Iris pigment epithelial cell (primary cell): ENCODE measurements at regions not wholly inside any gene's neighbourhood (a gene's known extent, or its start where the extent isn't known, plus 50 kb on each side); places are given as distances from the start of the nearest gene placed in this dataset.

Experiments
- DNase-seq: peaks from one replicate; pipeline ENCODE4 v3.0.0-alpha.2; 2011; ENCODE audit warnings: low read depth

- no peak for DNase-seq
Measured at GRCh38 chr2:120991441-120991840, 255.8 kb downstream of the GLI2 start.

DNA sequence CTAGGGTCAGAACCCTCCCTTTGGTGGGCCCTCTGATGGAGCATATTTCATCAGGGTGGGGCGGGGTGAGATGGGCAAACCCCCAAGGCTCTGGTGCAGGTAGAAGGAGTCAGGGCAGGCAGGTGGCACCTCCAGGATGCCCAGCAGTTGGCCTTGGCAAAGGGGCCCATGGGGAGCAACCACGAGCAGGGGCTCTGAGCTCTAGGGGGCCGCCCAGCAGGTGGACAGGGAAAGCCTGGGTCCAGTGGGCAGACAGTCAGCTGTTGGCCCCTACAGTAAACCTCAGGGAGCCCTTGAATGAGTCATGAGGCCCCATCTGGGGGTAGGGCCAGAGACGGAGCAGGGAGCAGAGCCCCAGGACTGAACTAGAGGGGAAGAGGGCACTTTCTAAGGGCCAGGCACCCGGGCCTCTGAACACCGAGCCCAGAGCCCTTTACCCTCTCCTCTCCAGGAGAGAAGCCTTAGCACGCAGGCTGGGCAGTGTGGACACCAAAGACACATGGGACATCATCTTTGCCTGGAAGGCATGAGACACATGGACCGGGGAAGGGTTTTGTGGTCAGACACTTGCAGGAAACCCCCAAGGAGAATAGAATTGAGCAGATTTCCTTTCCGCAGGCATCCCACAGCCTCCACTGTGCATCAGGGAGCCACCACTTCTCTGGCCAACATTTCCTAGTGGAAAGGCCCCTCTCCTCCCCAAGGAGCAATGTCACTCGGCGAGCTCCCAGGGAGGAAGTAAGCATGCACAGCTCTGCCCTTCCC lies 257.3 kb downstream of the GLI2 start:
- no peak for DNase-seq

GRCh38 chr2:120993661-120994060 lies 258.0 kb downstream of the GLI2 start:
- DNase-seq: no peak

DNA sequence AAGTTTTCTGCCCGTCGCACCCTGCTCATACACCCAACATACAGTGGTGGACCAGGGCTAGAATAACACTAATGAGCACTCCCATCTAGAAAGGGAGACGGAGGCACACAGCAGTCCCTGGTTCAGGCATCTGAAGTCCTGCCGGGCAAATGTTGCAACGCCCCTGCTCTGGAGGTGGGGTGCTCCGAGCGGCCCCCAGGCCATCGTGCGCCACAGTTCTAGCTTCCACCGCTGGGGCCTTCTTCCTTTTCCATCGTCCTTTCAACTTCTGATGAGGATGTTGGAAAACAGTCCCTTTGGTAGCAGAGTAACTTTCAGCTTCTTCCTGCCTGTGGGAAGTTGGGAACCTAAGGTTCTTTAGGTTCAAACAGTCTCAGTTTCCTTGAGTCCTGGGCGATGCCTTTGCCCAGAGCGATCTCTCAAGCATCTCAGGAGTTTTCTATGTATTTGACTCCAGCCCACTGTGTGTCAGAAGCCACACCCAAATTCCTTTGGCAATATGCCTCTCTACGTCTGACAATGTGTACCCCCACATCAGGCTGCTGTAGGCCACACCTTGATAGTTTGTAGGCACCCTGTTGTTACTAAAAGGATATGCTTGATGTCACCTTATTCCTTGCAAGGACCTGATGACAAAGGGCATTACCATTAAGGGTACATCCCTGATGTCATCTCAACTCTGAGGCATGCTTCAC lies 258.8 kb downstream of the GLI2 start:
- no peak for DNase-seq

GRCh38 chr2:120995152-120995551 lies 259.5 kb downstream of the GLI2 start:
- no peak for DNase-seq

DNA sequence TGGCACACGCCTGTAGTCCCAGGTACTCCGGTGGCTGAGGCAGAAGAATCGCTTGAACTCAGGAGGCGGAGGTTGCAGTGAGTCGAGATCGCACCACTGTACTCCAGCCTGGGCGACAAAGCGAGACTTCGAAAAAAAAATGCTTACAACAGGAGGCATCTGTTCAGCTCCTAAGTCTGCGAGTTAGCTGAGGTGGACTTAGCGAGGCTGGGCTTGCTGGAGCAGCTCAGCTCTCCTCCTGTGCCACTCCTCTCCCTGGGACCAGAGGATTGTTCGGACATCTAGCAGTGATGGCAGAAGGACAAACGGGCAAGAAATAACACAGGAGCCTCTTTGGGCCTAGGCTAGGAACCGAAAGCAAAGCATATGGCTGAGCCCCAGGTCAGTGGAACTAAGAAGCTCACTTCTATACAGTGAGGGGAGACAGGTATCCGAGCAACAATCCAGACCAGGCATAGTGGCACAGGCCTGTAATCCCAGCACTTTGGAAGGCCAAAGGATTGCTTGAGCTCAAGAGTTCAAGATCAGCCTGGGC lies 260.1 kb downstream of the GLI2 start:
- no peak for DNase-seq

GRCh38 chr2:120999377-121000097 lies 263.9 kb downstream of the GLI2 start:
- DNase-seq: no peak

DNA sequence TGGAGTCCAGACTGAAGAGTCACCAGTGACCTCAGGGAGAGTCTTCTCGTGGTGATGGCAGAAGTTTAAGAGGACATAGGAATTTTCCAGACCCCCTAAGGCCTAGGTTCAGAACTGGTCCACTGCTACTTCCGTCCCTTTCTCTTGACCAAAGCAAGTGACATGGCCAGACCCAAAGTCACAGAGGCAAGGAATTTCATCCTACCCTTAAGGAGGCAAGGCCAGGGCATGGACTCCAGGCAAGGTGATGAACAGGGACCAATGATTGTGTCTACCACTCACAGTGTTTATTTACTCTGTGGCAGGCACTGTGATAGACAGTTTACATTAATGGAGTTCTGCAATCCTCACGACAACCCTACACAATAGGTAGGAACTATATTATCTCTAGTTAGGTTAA lies 265.1 kb downstream of the GLI2 start:
- no peak for DNase-seq

DNA sequence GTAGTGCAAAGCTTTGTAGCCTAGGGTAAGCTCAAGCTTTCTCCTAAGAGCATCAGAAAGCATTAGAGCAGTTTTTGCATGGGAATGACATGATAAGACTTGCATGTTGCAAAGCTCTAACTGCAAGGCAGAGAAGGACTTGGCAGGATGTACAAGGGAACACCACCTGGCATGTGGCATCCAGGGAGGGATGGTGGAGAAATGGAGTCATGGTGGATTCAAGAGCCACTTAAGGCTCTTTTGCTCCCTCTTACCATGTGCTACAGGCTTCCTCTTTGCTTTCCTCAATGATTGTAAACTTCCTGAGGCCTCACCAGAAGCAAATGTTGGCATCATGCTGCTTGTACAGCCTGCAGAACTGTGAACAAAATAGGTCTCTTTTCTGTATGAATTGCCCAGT lies 266.0 kb downstream of the GLI2 start:
- no peak for DNase-seq

GRCh38 chr2:121002597-121002996 lies 266.9 kb downstream of the GLI2 start:
- no peak for DNase-seq

DNA sequence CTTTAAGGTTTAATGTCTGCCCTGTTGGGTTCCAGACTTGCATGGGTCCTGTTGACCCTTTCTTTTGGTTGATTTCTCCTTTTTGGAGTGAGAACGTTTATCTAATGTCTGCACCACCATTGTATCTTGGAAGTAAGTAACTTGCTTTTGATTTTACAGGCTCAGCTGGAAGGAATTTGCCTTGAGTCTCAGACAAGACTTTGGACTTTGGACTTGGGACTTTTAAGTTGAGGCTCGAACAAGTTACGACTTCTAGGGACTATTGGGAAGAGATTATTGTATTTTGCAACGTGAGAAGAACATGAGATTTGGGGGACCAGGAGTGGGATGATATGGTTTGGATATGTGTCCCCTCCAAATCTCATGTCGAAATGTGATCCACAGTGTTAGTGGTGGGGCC lies 267.7 kb downstream of the GLI2 start:
- no peak for DNase-seq

GRCh38 chr2:121004359-121004758 lies 268.7 kb downstream of the GLI2 start:
- DNase-seq: no peak

DNA sequence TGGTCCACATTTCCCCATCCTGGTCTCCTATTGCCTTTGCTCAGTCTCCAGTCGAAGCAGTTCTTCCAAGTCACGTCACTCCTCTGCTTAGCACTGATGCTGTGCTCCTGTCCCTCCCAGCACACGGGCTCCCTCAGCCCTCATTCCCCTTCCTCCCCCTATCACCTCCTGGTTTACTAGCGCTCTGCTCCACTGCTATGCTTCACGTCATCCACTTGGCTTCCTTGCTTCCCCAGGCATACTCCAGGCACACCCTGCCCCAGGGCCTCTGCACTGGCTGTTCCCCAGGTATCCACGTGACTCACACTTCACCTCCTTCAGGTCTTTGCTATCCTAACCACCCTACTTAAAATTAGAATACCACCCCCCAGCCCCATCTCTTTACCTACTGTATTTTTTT lies 269.3 kb downstream of the GLI2 start:
- no peak for DNase-seq

- no peak for DNase-seq
Measured at GRCh38 chr2:121005453-121005852, 269.8 kb downstream of the GLI2 start.

DNA sequence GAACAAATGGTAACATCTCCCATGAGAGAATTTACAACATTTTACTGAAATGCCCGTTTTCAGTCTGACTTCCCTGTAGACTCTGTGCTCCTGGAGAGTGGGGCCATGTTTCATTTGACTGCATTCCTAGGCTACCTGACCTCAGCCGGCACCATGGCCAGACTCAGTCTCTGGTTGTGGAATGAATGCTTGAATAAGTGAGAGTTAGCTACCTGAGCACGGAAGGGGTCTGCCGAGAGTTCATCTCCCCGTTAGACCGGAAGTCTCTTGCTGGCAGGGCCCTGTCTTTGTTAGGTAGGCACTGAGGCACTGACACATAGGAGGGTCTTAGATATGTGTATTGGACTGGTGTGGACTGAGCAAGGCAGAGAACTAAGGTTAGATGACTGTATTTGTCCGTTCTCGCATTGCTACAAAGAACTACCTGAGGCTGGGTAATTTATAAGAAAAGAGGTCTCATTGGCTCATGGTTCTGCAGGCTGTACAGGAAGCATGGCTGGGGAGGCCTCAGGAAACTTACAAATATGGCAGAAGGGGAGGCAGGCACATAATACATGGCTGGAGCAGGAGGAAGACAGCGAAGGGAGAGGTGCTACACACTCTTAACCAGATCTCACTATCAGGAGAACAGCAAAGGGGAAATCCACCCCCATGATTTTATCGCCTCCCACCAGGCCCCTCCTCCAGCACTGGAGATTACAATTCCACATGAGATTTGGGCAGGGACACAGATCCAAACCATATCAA lies 271.2 kb downstream of the GLI2 start:
- no peak for DNase-seq

GRCh38 chr2:121007490-121007853 lies 271.8 kb downstream of the GLI2 start:
- no peak for DNase-seq

- no peak for DNase-seq
Measured at GRCh38 chr2:121008975-121009374, 273.3 kb downstream of the GLI2 start.

DNA sequence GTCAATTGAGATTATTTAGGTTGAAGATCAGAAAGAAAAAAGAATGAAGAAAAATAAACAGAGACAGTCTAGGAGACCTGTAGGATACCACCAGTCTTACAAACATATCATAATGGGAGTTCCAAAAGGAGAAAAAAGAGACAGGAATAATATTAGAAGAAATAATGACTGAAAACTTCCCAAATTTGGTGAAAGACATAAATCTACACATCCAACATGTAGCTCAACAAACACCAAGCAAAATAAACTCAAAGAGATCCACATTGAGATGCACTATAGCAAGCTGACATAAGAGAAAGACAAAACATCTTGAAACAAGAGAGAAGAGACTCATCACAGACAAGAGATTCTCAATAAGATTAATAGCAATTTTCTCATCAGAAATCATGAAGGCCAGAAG lies 274.0 kb downstream of the TFCP2L1 start:
- no peak for DNase-seq

DNA sequence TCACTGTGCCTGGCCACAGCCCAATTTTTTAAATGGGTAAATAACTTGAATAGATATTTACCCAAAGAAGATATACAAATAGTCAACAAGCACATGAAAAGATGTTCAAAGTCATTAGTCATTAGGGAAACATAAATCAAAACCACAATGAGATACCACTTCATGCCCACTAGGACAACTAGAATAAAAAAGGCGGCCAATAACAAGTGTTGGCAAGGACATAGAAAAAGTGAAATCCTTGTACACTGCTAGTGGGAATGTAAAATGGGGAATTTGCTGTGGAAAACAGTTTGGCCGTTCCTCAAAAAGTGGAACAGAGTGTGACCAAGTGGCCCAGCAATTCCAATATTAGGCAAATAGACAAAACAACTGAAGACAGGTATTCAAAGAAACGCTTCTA lies 270.1 kb downstream of the TFCP2L1 start:
- DNase-seq: no peak

DNA sequence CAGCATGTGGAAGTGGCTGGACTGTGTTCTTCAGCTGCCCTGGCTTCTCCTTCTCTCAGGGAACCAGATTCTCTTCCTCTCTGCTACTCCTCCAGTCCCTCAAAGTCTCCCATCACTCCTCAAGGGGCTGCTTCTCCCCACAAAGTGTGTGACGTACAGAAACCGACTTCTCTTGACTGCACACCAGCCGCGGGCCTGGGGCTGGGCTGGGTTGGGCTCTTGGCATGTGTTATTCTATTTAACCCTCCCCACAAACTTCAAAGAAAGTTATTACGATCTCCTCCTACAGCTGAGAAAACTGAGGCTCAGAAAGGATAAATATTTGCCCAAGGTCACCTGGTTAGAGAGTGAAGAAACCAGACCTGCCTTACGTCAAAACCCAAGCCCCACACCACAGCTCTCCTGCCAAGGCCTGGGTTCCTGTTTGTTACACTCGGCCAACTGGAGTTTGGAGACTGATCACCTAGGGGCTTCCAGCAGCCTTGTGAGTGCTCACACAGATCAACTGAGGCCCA lies 269.0 kb downstream of the TFCP2L1 start:
- DNase-seq: no peak

- DNase-seq: no peak
Measured at GRCh38 chr2:121017396-121017795, 267.6 kb downstream of the TFCP2L1 start.
